GM23248 (cell line): ENCODE measurements at regions not wholly inside any gene's neighbourhood (a gene's known extent, or its start where the extent isn't known, plus 50 kb on each side); places are given as distances from the start of the nearest gene placed in this dataset.

Experiments
- EZH2 ChIP-seq: fragments of 200-600 bp; sonication (generic); IDR thresholded peaks from 2 replicates; pipeline ENCODE4 v1.6.1; 2018; ENCODE audit warnings: antibody characterized with exemption, mild to moderate bottlenecking; ENCODE audit not compliant: insufficient read depth, poor library complexity, severe bottlenecking
- EZH2phosphoT487 ChIP-seq: fragments of 200-600 bp; sonication (generic); IDR thresholded peaks from 2 replicates; pipeline ENCODE4 v1.6.1; 2018; ENCODE audit warnings: antibody characterized with exemption, moderate library complexity, mild to moderate bottlenecking, low read depth; ENCODE audit not compliant: insufficient read depth

- TF ChIP-seq EZH2phosphoT487 (no peak), EZH2 (no peak)
These were observed 974.5 kb upstream of the CDH10 start for GRCh38 chr5:25619273-25619672.
